GM12878 (cell line): ENCODE measurements at regions not wholly inside any gene's neighbourhood (a gene's known extent, or its start where the extent isn't known, plus 50 kb on each side); places are given as distances from the start of the nearest gene placed in this dataset.
"Not testable (repeated sequence)": the region's sequence is repeated elsewhere in the genome, so short reads cannot be mapped to it uniquely, and the experiment has no call there.

Source experiments
- BRCA1 ChIP-seq: IDR thresholded peaks from 2 replicates; pipeline ENCODE4 v1.6.1; 2011; ENCODE audit warnings: low read depth, low read length, improper control_type of control experiment
- CTCF ChIP-seq, 3 experiments: IDR thresholded peaks in 2 of 3; conservative IDR thresholded peaks in 1 of 3; 2 replicates each; pipeline ENCODE4 v1.5.1; 2011; ENCODE audit warnings: low read depth in 3 of 3, low read length in 3 of 3, mild to moderate bottlenecking in 3 of 3, control low read depth in 2 of 3, moderate library complexity in 2 of 3, inconsistent platforms in 1 of 3, mixed read lengths in 1 of 3; ENCODE audit not compliant: control insufficient read depth in 2 of 3, insufficient read depth in 1 of 3; ENCODE audit errors: extremely low read depth in 1 of 3
- EZH2 ChIP-seq: IDR thresholded peaks from 2 replicates; pipeline ENCODE4 v1.6.1; 2012; ENCODE audit warnings: low read depth, mild to moderate bottlenecking, control low read depth, inconsistent platforms, low read length, borderline replicate concordance; ENCODE audit not compliant: control insufficient read depth
- JUNB ChIP-seq: IDR thresholded peaks from 2 replicates; pipeline ENCODE4 v1.6.1; 2016; ENCODE audit warnings: antibody characterized with exemption, mild to moderate bottlenecking
- SIN3A ChIP-seq: IDR thresholded peaks from 2 replicates; pipeline ENCODE4 v1.6.1; 2012; ENCODE audit warnings: low read depth, low read length, improper control_type of control experiment
- SRF ChIP-seq, 2 experiments: IDR thresholded peaks; 2 replicates each; pipeline ENCODE4 v1.6.1; 2011; ENCODE audit warnings: low read depth in 2 of 2, low read length in 2 of 2, mild to moderate bottlenecking in 1 of 2, moderate library complexity in 1 of 2
- YY1 ChIP-seq: IDR thresholded peaks from 2 replicates; pipeline ENCODE4 v1.6.1; 2011; ENCODE audit warnings: low read depth, mild to moderate bottlenecking, low read length
- TF ChIP-seq, protein P1 (sequence below): fragments of 450-650 bp; formaldehyde crosslinking; IDR thresholded peaks from 2 replicates; pipeline ENCODE4 v1.4.0; 2022; ENCODE audit warnings: mild to moderate bottlenecking, moderate library complexity

DNA sequence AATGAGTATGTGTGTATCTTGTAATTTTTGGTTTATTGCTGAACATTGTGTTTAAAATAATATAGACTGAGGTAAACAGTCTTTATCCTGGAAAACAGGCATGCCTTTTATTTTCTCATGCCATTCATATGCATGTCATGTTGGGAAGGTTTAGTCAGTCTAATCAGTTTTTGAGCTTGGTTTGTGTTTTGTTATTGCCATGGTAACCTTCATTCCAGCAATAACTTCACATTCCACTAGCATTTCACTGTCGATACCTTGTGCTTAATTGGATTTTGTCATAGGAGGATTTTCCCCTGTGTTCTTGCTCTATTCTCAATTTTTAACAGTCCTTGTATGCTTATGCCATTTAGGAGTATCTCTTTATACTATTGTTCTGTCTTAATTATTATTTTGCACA, 140.4 kb downstream of the SPDYE17 start:
- not testable (repeated sequence) for TF ChIP-seq BRCA1; YY1; EZH2; CTCF (IDR thresholded peaks at IDR 0.05 in 2 of 3, conservative IDR thresholded peaks at IDR 0.05 in 1 of 3; ENCODE audit: control insufficient read depth in 2 of 3, extremely low read depth in 1 of 3, insufficient read depth in 1 of 3, low read depth in 3 of 3, low read length in 3 of 3); SRF (IDR thresholded peaks at IDR 0.05; ENCODE audit: low read depth in 2 of 2, low read length in 2 of 2); SIN3A; JUNB
- TF ChIP-seq, protein P1, sequence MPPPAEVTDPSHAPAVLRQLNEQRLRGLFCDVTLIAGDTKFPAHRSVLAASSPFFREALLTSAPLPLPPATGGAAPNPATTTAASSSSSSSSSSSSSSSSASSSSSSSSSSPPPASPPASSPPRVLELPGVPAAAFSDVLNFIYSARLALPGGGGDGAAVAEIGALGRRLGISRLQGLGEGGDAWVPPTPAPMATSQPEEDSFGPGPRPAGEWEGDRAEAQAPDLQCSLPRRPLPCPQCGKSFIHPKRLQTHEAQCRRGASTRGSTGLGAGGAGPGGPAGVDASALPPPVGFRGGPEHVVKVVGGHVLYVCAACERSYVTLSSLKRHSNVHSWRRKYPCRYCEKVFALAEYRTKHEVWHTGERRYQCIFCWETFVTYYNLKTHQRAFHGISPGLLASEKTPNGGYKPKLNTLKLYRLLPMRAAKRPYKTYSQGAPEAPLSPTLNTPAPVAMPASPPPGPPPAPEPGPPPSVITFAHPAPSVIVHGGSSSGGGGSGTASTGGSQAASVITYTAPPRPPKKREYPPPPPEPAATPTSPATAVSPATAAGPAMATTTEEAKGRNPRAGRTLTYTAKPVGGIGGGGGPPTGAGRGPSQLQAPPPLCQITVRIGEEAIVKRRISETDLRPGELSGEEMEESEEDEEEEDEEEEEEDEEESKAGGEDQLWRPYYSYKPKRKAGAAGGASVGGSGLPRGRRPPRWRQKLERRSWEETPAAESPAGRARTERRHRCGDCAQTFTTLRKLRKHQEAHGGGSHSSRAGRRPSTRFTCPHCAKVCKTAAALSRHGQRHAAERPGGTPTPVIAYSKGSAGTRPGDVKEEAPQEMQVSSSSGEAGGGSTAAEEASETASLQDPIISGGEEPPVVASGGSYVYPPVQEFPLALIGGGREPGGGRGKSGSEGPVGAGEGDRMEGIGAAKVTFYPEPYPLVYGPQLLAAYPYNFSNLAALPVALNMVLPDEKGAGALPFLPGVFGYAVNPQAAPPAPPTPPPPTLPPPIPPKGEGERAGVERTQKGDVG, result not testable (repeated sequence)
